Activated CD4-positive, alpha-beta T cell treated with anti-CD3 and anti-CD28 coated beads, Interleukin-2, amount 50 U/mL, for 4 hours (primary cell): ENCODE measurements at regions not wholly inside any gene's neighbourhood (a gene's known extent, or its start where the extent isn't known, plus 50 kb on each side); places are given as distances from the start of the nearest gene placed in this dataset.
"Not testable (repeated sequence)": the region's sequence is repeated elsewhere in the genome, so short reads cannot be mapped to it uniquely, and the experiment has no call there.

Experiments used
- DNase-seq, 2 experiments: peaks; one replicate each; pipeline ENCODE4 v3.0.0-alpha.2; 2020

DNA sequence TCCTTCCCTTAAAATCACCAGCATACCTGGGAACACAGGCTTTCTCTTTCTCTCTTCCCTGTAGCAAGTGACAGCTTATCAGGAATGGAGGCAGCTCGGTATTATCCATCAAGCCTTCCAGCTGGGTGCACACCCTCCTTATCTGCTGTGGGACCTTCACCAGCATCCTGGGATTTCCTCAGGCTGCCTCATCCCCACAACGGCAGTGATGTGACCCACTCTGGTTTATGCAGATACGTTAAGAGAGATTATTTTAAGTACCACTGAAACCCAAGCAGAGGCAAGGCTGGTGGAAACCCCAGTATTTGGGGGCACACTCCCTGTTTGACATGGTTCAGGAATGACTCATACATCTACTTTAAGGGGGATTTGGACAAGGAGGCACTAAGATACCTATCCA is 192.1 kb downstream of the TM9SF2 start:
- no peak for DNase-seq

DNA sequence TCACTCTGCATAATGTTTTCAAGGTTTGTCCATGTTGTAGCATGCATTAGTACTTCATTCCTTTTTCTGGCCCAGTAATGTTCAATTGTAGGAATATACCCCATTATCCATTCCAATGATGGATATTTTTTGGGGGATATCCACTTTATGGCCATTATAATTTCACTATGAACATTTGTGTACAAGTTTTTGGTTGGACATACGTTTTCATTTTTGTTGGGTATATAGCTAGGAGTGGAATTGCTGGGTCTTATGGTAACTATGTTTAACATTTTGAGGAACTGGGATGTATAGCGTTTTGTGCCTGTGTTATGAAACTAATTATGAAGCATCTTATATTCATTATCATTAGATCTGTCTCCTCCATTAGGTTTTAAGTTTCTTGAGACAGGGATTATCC is 191.6 kb downstream of the TM9SF2 start:
- DNase-seq, result no peak

DNA sequence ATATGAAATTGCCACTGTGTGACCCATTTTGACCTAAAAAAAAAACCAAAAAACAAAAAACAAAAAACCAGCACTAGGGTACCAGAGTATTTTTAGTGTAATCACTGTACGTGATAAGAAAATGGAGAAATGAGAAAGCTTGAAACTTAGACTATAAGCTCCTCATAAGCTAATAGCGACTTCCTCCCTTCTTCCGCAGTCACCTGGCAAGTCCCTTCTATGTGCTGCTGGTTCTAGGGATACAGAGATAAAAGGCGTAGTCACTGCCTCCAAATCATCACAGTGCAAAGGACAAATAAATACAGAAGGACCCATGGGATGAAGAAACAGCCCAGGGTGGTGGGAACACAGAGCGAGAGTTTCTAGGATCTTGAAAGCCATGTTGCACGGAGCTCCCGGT is 190.3 kb downstream of the TM9SF2 start:
- no peak for DNase-seq

DNA sequence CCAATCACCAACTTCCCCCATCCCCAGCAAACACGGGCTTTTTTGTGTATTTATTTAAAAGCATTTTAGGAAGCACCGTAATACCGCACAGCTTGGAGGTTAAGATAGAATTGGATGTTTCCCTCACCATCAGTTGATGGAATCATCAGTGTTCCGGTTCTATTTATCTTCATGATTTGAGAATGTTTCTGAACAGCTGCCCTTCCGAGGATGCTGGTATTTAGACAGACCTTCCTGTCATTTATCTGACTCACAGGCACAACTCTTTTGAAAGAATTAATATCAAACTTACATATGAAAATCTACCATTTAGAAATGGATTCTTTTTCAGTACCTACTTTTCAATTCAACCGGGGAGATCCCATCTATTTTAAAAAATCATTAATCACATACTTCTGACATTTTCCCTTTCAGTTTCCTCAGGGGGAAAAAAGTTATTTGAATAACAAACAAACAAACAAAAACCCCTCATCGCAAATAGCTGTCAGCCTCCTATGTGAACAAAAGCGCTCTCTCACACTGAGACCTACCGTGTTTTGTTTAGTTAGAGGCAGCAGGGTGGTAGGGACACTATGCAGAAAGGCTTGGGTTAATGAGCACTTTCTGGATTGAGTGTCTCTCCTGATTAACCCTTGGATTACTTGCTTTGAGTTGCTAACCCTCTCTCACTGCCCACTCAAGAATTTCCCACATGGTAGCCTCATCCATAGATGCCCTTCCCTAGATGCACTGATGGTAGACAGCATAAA is 189.3 kb downstream of the TM9SF2 start:
- no peak for DNase-seq

DNA sequence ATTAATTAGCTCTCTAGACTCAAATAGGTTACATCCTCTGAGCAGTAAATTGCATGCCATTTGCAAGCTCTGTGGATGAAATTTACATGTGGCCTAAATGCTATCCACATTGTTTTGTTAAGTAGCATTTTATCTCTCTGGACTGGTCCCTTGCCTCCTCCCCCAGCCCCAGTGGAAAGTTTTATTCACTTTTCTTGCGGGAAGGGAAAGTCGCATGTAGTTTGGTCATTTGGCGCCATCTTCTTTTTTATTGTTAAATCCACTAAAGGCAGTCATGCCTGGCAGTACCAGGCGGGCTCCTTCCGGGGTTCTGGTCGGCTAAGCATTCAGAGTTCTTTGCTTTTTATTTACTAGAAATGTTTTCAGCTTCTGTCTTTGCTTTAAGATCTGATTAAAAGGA is 188.7 kb downstream of the TM9SF2 start:
- DNase-seq, result no peak

DNA sequence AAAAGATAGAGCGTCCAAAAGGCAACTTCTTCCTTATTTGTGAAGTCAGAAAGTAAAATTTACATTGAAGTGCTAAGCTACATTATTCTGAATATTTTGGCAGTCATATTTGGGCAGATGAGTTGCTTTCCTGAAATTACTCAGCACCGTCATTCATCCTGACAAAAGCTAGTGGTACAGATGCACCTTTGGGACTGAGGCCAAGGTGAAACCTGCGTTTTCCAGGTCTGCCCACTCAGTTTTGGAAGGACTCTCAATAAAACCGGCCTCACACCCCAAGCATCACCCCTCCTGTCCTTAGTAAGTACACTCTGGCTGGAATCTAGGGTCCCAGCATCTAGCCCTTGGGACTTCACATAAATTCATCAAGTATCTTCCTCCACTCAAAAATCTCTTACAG is 187.5 kb downstream of the TM9SF2 start:
- DNase-seq, result no peak

DNA sequence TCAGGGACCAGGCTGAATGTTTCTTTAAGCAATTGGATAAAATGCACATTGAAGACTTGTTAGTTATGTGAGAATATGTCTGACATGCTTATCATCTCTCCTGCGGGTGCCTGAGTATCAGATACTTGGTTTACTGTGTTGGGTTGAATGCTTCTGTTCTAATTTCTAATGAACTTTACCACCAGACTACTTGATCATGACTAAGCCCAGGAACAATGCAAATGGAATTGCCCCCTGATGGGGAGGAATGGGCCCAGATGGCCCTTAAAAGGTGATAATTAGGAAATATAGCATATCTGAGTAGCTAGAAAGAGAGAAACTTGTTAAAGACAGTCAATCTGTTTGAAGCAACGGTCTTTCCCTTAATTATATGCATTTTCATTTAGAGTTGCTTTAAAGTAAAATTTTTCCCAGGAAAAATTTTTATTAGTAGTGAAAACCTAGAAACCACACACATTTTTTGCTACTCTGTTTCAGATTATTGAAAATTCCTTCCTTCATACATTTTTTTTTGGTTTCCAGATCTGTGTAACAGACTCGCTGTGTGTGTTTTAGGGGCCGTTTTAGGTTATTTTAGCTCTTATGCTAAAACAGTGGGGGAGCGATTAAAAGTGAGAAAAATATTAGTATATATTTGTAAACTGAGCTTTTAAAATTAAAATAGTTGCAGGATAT is 186.6 kb downstream of the TM9SF2 start:
- DNase-seq, result no peak

DNA sequence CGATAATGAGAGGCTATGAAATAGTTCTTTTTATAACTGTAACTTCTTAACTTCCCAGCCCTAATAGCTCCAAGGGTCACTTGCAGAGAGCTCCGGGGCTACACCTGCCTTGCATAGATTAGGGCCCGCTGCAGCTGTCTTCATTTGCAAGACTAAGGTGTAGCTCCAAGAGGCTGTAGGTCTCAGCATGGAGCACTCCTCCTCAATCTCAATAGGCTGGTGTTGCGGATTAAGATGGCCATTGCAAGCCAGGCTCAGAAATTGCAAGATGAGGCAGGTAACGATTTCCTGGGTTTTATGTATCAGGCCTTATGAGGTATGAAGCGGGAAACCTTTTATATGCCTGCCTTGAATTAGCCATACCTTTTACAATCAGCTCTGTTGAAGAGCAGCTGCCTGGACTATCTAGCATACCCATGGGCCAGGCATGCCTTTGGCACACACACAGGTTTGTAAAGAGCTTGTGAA is 185.7 kb downstream of the TM9SF2 start:
- no peak for DNase-seq

DNA sequence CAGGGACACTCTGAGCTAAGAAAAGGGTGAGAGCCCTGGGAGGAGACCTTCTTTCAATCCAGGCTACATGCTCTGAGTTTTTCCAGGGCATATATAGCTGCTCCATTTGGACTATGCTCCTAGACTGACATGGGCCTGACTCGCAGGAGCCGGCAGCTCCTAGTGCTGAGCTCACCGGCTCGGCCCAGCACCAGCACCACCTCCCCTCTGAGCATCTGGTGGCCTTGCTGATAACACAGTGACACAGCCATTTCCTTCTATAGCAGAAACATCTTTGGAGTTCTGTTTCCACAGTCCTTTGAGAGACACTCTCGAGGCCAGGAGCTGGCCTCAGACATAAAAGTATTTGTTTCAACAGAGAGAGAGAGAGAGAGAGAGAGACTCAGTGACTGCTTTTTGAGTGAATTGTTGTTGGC is 184.9 kb downstream of the TM9SF2 start:
- no peak for DNase-seq

DNA sequence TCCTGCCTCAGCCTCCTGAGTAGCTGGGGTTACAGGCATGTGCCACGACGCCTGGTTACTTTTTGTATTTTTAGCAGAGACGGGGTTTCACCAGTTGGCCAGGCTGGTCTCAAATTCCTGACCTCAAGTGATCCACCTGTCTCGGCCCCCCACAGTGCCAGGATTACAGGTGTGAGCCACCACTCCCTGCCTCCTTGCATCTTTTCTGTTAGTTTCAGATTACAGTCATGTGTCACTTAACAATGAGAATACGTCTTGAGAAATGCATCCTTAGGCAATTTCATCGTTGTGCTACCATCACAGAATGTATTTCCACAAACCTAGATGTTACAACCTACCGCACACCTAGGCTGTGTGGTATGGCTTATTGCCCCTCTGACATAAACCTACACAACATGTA is 180.4 kb downstream of the TM9SF2 start:
- no peak for DNase-seq

DNA sequence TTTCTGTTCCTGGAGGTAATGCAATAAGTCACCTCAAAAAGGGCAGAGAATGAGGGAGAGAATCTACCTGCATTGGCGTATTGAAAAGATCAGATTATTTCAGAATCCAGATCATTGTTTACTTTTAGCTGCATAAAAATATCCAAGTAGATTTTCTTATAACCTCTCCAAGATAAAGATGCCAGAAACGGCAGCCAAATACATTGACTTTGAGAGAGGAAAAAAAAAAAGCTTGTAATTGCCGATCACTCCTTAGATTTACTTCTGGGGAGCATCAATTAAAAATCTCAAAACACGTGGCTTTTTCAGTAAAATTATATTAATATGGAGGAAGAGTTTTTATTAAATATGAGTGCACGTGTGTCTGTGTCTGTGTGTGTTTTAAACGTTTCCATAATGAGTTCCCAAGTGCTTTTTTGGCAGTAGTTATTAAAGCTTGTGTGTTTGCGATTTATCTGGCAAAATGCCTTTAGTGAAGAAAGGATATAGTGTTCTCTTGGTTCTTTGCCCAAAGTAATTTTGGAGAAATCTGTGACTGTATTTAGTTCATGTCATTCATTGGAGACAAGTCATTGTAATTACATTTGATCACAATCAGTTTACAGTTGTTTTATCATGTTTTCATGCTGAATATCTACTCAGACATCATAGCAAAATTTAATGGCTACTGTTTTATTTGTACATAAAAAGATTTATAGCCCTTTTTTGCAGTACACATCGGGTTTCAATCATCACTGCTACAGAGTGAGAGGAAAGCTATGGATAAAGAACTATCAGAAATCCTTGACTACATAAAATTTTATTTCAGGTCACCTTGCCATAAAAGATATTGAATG is 176.1 kb downstream of the TM9SF2 start:
- no peak for DNase-seq

DNA sequence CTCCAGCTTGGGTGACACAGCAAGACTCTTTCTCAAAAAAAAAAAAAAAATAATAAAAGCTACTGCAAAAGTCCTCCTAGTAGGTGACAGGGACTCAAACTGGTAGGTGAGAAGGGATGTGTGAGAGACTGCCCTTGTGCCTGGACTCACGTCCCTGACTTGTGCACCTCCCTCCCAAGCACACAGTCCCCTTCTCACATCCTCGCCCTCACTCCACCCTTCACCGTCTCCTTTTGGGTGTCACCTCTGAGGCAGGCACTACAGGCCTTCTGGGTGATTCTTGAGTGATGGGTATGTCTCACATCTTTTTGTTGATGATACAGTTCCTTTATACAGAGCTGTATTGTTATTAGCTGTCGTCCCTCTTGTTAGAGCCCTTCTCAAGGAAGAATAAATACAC is 170.5 kb downstream of the TM9SF2 start:
- DNase-seq, result no peak

DNA sequence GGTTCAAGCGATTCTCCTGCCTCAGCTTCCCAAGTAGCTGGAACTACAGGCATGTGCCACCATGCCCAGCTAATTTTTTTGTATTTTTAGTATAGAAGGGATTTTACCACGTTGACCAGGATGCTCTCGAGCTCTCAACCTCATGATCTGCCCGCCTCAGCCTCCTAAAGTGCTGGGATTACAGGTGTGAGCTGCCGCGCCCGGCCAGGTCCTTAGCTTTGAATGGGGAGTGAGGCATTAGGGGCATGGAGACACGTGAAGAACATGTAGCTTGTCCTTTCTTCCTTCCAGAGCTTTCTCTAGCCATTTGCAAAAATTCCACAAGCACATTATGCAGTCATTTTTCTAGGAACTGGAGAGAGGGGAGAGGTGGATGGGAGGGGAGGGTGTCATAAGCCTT is 167.8 kb downstream of the TM9SF2 start:
- not testable (repeated sequence) for DNase-seq

DNA sequence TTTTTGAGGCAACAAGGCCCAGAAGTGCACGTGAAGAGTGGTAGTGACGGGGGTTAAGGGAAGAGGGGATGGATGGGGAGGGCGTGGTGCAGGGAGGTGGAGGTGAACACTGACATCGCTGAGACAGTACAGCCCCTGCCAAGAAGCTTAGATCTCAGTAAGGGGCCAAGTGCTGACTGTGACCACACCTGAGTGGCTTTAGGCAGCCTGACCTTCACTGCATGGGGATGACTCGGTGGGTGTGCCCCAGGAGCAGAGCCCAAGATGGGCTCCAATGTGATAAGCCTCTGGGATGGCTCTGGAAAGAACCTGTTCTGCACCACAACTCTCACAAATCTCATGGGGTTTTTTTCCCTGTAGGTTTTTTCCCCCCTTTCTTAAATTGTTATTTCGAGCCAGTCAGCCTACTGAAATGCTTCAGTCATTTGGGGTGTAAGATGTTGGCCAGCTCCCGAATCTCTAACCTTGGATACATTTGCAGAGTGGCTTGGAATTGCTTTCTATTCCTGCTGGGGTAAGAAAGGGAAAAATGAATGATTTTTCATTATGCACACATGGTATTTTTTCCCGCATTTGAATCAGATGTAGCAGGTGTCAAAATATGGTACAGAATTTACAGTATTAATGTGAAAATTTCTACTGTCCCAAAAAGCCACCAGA is 165.0 kb downstream of the TM9SF2 start:
- no peak for DNase-seq

DNA sequence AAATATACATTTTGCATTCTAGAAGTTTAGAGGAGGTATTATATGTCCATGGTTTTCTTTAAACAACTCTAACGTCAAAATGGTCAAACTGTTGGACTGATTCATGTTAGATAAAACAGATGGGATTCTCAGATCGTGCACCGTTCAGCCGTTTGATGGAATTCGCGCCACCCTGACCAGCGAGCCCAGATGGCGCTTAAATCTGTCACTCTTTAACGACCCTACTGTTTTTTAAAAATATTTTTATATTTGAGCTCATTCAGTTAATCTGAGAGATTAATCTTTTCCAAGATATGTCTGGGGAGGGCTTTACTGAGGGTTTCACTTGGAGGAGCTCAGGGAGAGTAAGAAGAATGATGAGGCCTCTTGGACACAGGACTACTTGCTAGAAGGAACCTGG is 164.4 kb downstream of the TM9SF2 start:
- DNase-seq, result no peak

DNA sequence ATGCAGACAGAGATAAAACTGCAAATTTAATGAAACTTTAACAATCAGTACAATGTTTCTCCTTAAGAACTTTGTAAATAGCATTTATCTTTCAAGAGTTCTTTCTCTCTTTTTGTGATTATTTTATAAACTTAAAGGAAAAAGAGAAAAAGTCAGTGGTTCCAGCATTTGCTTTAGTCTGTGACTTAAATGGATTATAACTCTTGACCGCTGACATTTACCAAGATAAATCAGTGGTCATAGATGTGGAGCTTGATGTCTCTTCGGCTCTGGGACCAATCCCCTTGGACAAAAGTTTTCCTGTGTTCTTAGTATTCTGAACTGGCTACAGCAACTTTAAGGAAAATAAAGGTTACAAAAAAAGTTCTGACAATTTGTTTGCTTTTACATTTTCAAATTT is 162.6 kb downstream of the TM9SF2 start:
- DNase-seq, result no peak

DNA sequence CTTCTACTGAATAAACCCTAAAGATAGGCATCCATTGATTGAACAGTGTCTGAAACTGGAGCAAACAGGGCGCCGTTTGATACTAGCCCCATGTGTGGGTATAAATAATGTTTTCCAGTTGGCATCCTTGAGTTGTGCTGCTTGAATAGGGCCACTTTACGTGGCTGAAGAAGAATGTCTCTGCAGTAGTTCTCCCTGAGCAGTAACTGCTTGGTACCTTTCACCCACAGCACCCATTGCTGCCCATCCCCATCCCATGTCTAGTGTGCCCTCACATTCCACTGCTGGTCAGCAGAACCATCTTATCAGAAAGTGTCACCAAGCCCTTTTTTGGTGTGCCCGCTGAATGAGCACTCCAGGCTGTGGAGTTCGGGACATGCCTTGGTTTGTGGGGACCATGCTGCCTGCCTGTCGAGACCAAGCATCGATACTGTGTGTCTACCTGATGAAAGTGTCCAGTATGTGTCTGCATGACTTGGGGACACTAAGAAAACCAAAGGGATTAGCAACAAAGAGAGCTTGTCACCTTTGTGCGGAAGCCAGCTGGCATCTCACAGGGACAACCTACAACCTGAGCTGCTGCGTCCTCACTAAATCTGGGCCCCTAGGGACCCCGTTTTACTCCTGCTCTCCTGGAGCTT is 162.0 kb downstream of the TM9SF2 start:
- no peak for DNase-seq

DNA sequence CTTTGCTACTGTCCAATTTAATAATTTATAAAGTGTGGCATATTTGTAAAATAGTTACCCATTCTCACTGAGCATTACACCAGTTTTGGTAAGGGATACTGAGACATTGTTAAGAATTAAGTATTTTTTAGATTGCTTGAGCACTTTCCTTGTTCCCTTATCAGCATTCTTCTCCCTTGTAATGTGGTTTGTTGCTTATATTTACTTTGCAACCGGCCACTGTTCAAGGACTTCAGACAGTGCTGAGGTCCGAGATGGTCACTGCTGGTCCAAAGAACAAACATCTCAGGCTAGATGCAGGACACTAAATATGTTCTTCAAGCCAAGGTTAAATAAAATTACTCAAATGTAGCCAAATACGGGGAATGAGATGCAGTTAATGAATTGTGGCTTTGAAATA is 161.4 kb downstream of the TM9SF2 start:
- DNase-seq, result no peak

DNA sequence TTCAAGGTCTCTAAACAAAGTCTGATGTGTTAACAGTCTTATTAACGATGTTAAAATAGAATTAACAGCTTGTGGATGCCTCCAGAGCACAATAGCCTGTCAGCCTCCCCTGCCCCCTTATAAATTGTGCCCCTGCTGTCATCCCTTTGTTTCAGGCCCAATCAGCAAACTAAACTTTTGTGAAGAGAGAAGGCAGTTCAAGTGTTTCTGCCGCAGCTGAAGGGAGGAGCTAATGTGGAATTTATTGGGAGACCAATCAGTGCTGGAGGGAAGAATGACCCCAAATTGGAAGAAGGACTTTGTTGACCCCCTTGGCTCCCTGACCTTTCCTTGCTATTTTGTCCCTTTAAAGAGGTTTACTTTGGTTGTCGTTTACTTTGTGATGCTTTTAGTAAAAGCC is 160.5 kb downstream of the TM9SF2 start:
- no peak for DNase-seq

DNA sequence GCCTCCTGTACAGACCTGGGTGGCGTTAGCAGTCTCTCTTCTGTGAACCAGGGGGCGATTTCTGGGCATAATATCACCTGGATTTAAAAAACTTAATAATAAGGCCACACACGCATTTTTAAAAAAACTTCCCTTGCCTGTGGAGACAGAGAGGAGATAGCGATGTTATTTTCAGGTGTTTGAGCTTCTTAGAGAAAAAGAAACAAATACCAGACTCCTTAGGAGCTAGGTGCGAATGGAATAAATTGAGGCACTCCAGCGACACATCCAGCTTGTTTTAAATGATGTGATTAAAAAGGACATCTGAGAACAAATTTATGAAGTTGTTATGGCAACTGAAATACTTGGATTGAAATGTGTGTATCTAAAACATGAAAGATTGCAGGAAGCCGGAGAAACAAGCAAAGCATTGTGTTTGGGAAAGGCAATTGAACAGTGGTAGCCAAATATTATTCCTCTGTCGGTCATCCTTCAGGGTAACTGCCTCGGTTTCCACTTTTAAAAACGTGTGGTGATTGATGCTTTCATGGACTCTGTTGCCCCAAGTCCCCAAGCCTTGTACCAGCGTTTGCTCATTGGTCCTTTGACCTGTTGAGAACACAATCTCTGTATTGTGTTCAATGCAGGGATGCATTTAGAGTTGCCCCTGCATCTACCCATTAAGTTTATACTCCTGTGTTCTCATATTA is 158.7 kb downstream of the TM9SF2 start:
- DNase-seq, result no peak

DNA sequence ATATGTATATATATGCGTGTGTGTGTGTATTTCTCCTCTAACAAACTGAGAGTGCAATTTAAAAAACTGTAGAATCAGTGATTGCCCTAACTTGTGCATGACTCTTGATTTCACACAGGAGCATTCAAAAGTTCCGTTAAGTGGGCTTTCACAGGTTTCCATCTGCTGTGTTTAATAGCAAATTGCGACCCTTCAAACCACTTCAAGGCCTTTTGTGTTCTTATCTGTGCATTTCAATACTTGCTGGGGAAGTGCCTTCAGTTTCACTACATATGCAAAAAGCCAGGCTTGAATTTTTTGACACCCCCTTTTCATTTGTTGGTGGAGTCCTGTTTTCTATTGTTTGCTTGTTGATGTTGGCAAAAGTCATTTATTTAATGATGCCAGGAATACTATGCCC is 158.0 kb downstream of the TM9SF2 start:
- DNase-seq, result no peak
